Medulla oblongata (tissue), 1 donor: ENCODE measurements at regions not wholly inside any gene's neighbourhood (a gene's known extent, or its start where the extent isn't known, plus 50 kb on each side); places are given as distances from the start of the nearest gene placed in this dataset.
A peak's percentile ranks its signal among the peaks of the same experiment; 100 is the strongest.

Experiments
- DNase-seq: peaks from one replicate; pipeline ENCODE4 v3.0.0-alpha.2; 2015; ENCODE audit errors: extremely low spot score

DNA sequence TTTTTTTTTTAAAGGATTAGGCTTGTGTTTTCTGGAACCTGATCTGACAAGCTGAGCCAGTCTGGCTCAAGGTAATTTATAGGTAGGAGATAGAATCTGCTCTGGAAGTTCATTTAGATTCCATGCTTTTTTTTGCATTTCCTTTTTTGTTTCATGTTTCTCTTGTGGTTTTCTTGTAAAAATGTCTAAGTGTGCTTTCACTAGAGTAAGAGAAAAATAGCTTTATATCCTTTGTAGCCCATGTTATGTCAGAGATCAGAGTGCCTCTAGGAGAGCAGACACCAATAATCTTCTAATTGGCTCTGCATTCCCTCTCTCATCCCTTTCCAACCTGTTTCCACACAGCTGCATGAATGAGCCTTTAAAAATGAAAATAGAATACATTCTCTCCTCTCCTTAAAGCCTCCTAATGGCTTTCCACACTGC, 389.8 kb upstream of the KCNMB2 start:
- DNase-seq: no peak

DNA sequence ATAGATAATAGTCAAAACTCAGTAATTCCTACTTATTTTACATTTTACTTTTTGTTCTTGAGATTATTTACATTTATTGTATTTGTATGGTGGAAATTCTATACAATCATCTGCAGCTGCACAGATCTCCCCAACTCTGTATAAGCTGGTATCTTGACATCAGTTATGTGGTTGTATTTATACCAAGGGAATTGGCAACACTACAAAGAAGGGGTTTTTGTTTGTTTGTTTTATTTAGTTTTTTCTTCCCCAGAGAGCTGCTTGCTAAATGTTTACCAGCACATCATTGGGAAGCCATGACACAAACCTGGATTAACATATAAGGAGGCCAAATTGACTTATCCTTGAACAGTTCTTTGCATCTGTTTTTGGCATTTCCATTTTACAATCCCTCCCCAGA, 389.2 kb upstream of the KCNMB2 start:
- no peak for DNase-seq

DNA sequence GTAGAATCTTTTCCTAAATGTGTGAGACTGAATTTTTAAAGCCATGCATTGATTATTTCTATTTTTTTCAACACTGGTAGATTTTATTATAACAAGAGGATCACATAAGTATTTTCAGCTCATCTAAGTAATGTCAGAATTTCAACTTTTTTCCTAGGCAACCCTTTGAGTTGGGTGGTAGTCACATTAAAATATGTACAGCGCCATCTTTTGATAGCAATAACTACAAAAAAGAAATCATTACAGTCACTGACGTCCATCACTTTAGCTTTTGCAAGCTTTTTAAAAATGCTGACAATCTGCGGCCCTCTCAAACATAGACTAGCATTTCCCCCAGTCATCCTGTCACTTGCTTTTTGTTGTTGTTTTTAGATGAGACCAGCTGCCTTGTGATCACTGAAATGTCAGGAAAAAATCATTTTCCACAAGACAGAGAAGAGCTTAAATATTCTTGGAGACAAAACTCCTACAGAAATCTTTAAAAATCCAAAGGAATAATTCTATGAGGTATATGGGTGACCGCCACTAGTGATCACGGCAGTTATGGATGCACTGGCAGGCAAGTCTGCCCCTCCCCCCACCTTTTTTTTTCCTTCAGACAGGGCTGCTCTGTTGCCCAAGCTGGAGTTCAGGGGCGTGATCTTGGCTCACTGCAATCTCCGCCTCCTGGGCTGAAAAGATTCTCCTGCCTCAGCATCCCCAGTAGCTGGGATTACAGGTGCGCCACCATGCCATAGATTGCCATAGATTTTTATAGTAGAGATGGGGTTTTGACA, 384.0 kb upstream of the KCNMB2 start:
- peak; percentile 2 for DNase-seq

DNA sequence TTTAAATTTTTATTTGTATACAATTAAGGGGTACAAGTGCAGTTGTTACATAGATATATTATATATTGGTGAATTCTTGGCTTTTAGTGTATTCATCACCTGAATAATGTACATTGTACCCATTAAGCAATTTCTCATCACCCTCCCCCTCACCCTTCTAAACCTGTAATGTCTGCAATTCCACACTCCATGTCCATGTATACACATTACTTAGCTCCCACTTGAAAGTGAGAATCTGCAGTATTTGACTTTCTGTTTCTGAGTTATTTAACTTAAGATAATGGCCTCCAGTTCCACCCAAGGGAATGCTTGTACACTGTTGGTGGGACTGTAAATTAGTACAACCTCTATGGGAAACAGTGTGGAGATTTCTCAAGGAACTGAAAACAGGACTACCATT, 383.2 kb upstream of the KCNMB2 start:
- no peak for DNase-seq

DNA sequence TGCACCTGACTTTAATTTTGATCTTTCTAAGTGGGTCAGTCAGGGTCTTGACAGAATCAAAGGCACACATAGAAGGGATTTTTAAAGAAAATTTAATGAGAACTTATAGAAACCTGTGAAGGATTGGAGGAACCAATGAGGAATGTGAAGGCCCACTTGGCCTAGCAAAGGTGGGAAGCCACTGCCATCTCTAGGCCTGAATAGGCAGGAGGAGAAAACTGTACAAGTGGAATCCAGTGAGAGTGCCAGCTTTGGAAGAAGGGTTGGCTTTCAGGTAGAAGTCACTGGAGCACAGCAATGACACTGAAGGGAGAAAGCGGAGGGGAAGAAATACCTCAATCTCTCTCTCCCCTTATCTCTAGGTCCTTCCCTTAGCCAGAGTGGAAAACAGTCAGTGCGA, 380.7 kb upstream of the KCNMB2 start:
- DNase-seq: no peak

DNA sequence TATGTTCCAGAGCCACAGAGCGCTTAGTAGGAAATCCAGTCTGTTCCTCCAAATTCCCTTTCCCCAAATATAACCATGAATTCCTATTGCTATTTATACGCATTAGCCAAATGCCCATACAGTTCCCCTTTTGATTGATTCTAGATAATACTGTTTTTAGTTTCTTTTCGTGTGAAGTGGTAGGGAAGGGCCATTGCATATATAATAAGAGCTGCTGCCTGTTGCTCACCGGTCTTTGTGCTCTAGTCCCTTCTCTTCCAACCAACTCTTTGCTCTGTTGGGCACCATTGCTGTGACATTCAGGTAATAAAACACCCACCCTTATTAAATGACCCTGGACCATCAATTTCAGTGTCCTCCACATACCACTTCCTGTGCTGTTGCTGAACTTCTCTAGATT, 379.9 kb upstream of the KCNMB2 start:
- DNase-seq: no peak

DNA sequence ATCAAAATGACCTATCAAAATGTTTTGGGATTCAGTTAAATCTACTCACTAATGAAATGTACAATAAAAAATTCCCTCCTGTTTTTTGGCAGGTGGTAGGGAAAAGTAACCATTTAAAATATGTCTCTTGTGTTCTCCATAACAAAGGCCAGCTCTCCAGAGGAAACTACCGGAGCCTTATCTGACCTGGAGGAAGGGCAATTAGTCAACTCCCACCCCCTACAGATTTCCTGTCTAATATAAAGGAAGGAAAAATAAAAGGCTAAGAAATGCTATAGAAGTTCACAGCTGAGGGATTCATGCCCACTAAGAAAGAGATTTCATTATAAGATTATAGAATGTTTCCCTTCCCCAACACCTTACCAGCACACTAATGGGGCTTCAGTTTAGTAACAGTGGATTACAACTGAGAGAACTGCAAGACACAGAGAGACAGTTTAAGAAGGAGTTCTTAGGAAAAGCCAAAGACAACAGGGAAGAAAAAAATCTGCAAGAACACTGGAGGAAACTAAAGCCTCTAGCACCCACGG, 376.5 kb upstream of the KCNMB2 start:
- no peak for DNase-seq

DNA sequence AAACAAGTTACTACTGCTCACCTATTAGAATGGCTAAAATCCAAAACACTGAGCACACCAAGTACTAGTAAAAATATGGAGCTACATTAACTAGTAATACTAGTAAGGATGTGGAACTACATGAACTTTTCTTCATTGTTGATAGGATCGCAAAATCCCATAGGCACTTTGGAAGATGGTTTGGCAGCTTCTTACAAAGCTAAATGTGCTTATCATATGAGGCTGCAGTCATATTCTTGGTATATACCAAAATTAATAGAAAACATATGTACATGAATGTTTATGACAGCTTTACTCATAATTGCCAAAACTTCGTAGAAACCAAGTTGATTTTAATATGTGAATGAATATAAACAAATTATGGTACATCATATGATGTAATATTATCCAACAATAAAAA, 366.8 kb upstream of the KCNMB2 start:
- DNase-seq: no peak

DNA sequence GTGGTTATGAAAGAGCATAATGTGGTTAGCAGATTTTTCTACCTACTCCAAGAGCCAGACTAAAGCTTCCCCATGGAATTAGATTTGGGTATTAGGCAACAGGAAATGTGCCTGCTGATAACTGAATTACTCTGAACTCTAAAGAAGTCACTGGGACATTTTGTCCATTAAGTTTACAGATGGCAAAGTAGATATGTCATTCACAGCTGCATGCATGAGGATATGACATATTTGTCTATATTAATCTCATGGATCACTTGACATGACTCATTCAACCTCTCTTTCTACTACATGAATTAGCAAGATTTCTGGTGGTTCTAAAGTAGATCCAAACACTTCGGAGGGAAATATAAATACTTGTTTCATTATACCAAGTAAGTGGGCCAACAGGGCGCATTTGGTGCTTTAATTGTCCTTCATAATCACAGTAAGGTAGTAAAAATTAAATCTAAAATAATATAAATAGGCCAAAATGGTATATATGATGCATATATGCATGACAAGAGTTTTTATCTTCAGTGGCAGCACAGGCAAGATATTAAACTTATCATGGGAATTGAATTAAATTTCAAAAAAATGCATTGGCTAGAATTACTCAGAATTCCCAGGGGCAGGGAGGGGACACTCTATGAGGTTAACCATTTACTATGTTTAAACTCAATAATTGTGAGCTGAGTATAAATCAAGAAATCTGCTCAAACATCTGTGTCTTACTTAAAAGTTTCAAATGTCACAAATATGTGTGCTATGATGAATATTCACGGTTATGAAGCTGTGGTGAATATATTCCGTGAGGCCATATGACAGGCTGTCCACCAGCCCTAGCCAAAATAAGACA, 365.3 kb upstream of the KCNMB2 start:
- no peak for DNase-seq

DNA sequence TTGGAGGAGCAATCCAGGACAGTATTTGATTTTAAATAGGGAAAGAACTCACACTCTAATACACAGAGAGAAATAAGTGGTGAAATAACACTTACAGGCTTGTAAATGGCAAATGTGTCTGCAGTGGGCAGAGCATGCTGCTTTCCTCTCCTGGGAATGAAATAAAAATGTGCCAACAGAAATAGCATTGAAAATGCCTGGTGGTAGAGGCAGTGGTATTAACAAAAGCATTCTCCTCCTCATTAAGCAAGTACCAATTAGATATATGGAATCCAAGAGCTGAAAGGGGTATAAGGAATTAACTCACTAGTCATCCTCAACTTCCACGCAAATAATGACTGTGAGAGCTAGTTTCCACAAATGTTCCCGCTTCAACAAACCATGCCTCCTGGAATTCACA, 364.1 kb upstream of the KCNMB2 start:
- no peak for DNase-seq

DNA sequence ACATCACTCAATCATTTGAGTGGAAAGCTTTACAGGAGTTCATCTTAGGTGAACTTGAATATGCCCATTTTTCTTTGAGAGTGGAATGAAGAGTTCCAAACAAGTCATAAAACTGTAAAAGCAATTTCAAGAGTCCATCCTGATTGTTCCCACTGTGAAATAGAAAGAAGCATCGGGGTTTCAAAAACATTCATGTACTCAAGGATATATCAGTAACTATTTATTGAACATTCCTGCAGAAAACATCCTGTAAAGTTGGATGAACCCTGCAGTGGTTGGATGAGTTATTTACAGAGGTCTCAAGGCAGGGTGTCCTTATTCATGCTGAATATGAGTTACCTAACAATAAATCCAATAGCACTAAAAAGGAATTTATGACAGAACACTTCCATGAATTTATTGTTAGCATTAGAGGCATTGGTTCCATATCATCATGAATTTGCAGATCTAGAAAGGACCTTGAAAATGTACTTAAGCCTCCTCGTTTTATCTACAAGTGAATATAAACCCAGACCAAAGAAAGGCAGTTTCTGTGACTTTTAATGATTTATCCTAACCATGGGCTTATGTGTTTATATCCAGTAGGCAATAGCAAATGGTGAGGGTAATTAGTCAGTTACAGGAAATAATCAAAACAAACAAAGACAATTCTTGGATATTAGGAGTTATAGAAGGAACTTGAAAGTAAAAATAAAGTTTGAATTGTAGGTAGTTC, 361.9 kb upstream of the KCNMB2 start:
- no peak for DNase-seq

DNA sequence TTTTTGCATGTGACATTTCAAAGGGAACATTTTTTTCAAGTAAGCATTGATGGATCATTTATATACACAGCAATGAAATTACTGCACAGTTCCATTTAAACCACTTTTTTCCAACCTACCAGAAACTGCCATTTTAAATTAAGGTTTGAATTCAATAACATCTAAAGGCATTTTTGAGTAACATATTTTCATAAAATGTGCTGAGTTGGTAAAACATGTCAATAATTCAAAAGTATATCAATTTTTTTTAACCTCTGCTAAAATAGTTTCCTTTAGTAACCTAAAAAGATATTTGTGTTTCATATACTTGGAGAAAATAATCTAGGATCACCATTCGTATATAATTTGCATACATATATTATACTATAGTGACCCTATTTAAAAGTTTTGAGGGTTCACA, 355.1 kb upstream of the KCNMB2 start:
- no peak for DNase-seq

DNA sequence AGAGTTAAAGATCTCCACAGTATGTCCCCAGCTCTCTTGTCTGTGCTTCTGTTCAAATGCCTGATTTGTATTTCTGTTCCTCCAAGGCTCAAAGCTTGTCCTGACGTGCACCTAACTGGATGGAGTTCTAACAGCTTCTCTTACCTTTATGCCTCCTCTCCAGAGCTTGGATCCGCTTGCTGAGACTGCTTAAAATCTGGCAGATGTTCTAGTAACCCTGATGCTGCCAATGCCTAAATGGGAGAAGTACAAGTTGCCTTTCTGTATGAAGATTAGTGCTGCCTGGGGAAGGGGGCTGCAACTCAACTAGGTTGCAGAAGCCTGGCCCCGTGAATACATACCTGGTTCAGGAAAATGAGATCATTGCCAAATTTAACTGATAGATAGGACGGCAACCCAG, 354.5 kb upstream of the KCNMB2 start:
- no peak for DNase-seq

DNA sequence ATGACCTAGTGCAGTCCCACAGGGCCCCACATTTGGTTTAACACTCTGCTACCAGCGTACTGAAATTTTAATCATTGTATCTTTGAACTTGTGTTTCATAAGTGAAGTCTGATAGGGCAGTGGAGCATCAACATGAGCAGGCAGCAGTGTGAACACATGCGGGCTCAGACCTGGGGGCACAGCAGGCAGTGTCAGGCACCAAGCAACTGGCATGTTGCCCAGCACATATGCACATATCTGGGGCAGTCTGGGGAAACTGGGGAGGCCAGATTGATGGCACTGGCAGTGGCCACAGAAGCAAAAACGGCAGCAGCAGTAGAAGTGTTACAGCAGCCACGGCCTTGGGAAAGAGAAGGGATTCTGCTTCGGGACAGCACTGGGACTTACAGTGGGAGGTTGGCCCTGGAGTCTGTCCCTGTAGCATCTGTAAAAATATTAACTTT, 353.9 kb upstream of the KCNMB2 start:
- DNase-seq: peak; percentile 13

DNA sequence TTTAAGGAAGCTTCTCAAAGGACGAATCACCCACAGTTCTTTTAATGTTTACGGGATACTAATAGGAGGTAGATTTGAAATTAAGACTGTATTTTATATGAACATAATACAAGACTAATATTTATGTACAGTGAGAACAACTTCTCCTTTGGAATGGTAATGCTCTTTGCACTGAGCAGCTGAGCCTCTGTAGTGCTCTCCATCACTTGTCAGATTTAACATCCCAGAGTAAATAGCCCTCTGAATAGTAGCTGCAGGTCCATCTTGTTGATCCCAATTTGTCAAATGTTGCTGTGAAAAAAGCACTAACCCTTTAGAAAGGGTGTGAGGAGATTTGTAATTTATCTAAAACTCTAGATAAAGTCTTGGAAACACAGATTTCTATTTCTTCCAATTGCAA, 351.4 kb upstream of the KCNMB2 start:
- DNase-seq: no peak

DNA sequence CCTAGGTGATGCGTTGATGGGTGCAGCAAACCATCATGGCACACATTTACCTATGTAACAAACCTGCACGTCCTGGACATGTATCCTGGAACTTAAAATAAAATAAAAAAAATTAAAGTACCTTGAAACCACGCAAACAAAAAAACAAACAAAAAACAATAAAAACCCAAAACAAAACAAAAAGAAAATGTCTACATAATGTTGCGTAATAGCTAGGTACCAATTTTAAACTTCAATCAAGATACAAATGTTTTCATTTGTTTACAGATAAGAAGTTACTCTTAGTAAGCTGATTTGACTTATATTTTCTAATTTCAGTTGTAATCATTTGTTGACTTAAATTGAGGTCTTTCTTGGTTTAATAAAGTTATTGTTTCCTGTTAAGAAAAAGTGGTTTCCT, 349.6 kb upstream of the KCNMB2 start:
- DNase-seq: no peak

DNA sequence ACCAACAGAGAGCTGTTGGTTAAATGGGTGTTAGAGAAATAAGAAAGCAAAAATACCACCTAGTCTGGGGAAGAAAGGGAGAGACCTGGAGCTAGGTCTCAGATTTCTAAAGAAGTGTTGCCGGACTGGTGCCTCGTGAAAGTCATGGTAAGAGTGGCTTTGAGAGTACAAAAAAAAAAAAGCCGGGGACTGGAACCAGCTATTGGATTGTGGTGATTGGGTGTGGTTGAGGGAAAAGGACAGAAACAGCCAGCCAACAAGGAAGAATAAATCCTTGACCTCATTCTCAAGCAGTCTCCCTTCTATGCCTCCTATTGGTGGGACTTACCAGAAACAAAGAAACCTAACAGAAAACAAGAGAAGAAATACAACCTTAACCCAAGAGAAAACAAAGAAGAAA, 346.4 kb upstream of the KCNMB2 start:
- DNase-seq: no peak

DNA sequence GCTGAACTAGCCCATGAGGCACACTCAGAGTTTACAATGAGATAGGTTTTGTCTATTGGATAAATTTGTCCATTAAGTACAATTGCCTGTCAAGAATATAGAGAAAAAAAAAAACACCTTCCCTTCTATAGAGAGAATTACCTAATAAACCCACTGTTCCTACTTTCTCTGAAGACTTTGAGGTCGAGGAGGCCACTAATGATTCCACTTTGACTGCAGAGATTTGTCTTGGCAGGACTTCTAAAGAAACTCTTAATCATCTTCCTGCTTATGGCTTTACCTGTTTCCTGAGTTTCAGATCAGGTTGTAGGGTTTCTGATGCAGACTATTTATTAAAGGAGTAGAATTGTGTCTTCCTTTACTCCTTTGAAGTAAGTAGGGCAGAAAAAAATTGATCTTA, 342.4 kb upstream of the KCNMB2 start:
- no peak for DNase-seq

DNA sequence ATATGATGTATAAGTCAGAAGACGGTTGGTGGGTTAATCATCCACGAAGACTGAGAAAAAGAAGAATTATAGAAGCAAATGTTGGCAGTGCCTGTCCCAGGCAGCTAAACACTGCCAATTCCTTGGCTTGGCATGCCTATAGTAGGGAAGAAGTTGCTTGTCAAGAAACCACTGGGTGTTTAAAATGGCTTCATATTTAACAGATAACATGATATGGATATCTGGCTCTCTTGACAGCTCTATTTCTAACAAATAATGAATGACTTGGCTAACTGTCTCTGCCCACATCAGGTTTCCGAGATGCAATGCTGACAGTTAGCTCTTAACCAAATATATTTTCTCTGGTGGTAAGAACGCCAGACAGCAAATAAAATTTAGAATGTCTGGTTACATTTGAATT, 341.7 kb upstream of the KCNMB2 start:
- no peak for DNase-seq

DNA sequence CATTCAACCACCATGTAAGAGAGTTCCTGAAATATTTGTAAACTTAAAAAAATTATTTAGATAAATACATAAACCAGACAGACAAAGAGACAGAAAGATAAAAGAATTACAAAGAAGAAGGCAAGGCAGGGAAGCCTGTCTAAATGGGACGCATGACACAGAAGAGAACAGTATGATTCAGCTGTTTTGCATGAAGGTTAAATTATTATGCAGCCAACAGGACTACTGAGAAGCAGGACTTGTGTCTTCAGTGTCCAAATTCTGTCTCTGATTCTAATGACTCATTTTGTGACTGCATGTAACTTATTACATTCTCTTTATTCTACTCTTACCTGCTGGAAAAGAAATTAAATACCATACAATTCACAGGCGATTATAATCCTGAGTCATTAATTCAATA, 340.4 kb upstream of the KCNMB2 start:
- no peak for DNase-seq

DNA sequence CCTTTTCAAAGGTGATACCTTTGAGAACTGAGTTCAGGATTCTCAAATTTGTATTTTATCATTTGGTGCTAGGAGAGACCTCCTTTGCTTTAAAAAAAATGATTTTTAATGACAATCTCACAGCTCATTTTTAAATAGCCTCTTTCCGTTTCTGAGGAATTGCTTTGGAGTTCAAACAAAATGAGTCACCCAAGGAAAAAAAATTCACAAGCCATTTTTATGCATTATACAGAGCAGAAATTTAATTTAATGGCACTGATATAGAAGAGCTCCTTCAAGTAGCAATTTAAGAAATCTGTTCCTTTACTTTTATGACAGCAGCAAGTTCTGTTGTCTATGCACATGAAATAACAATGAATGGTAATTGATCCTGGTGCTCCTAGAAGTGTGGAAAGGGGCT, 337.9 kb upstream of the KCNMB2 start:
- DNase-seq: no peak

DNA sequence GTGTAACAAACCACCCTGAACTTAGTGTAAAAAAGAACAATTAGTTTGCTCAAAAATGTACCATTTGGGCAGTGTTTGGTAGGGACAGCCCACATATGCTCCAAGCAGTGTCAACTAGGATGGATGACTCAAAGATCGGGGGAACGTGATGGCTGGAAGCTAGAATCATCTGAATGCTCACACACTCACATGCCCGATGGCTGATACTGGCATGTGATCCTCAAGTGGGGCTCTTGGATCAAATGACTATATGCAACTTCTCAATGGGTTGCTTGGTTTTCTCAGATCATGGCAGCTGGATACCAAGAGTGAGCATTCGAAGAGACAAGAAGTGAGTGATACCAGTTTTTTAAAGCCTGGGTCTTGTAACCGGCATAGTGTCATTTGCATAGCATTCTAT, 335.9 kb upstream of the KCNMB2 start:
- DNase-seq: no peak
